ENCODE measurements at regions not wholly inside any gene's neighbourhood (a gene's known extent, or its start where the extent isn't known, plus 50 kb on each side); places are given as distances from the start of the nearest gene placed in this dataset.

DNA sequence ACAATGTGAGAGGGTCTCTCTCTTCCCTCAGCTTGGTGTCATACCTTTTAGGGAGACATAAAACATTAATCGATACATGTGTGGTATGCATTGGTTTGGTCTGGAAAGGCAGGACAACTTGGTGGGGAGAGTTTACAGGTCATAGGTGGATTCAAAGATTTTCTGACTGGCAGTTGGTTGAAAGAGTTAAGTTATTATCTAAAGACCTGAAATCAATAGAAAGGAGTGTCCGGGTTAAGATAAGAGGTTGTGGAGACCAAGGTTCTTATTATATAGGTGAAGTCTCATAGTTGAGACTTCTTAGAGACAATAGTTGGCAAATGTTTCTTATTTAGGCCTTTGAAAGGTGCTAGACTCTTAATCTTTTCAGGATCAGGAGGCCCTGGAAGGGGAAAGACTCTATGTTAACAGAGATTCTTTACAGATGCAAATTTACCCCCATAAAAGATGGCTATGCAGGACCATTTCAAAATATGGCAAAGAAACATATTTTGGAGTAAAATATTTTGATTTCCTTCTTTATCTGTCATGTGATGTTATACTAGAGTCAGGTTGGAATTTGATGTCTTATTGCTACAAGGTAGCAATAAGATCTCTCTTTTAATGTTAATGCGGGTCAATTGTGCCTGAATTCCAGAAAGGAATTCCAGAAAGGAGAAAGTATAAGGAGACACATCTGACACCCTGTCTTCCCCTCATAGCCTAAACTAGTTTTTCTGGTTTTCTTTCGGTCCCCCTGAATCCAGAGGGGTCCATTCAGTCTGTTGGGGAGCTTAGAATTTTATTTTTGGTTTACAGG lies 59.2 kb upstream of the RCBTB2 start:
- no peak for TF ChIP-seq POLR2AphosphoS5 (IDR thresholded peaks at IDR 0.05; ENCODE audit: low read depth)
- TF ChIP-seq CTCF (IDR thresholded peaks at IDR 0.05; ENCODE audit: insufficient read depth, low read length) = no peak
- TF ChIP-seq REST (IDR thresholded peaks at IDR 0.05; ENCODE audit: insufficient replicate concordance, low read depth) = no peak

All from HL-60 (cell line).